ENCODE measurements at regions not wholly inside any gene's neighbourhood (a gene's known extent, or its start where the extent isn't known, plus 50 kb on each side); places are given as distances from the start of the nearest gene placed in this dataset.

GRCh38 chr3:170768334-170768801 is 101.6 kb downstream of the RPL22L1 start (continued):
- TF ChIP-seq GATA2 (CRISPR knock-in tag; IDR thresholded peaks at IDR 0.05) (no peak), TEAD4 (IDR thresholded peaks at IDR 0.05; ENCODE audit: low read length) (no peak; the same call in 1 of the 2 replicates), TEAD4 (CRISPR knock-in tag; IDR thresholded peaks at IDR 0.05; ENCODE audit: borderline replicate concordance) (no peak), ZNF589 (CRISPR knock-in tag; IDR thresholded peaks at IDR 0.05; ENCODE audit: low read depth) (no peak; the same call in 1 of the 2 replicates), ZNF133 (CRISPR knock-in tag; IDR thresholded peaks at IDR 0.05) (no peak), ZNF197 (CRISPR knock-in tag; IDR thresholded peaks at IDR 0.05; ENCODE audit: low read depth) (no peak), ZKSCAN1 (IDR thresholded peaks at IDR 0.05; ENCODE audit: low read depth, low read length) (no peak), IFI16 (CRISPR knock-in tag; IDR thresholded peaks at IDR 0.05) (no peak), ZNF644 (tag; IDR thresholded peaks at IDR 0.05; ENCODE audit: low read depth) (no peak), FIP1L1 (IDR thresholded peaks at IDR 0.05; ENCODE audit: low read depth, low read length, poor library complexity, severe bottlenecking) (no peak), ZNF175 (CRISPR knock-in tag; IDR thresholded peaks at IDR 0.05; ENCODE audit: low read depth) (no peak), ZBTB43 (CRISPR knock-in tag; IDR thresholded peaks at IDR 0.05) (no peak), ZNF507 (tag; conservative IDR thresholded peaks at IDR 0.05) (no peak), HOXB6 (CRISPR knock-in tag; IDR thresholded peaks at IDR 0.05; ENCODE audit: borderline replicate concordance) (no peak), ZNF212 (CRISPR knock-in tag; IDR thresholded peaks at IDR 0.05) (0 out of 2 replicates have a peak, but pooled peaks have one; percentile 48), BRF1 (IDR thresholded peaks at IDR 0.05; ENCODE audit: borderline replicate concordance, extremely low read depth, insufficient read length) (no peak), ZNF41 (CRISPR knock-in tag; conservative IDR thresholded peaks at IDR 0.05) (no peak), ZNF707 (CRISPR knock-in tag; conservative IDR thresholded peaks at IDR 0.05) (no peak), ZNF75A (CRISPR knock-in tag; IDR thresholded peaks at IDR 0.05) (0 out of 2 replicates have a peak, but pooled peaks have one; percentile 9), PTTG1 (tag; IDR thresholded peaks at IDR 0.05; ENCODE audit: low read depth) (no peak), SMC3 (conservative IDR thresholded peaks at IDR 0.05; ENCODE audit: insufficient read depth, low read depth, low read length) (no peak), ID3 (CRISPR knock-in tag; IDR thresholded peaks at IDR 0.05) (no peak), ID3 (tag; IDR thresholded peaks at IDR 0.05) (no peak), HDAC3 (IDR thresholded peaks at IDR 0.05; ENCODE audit: borderline replicate concordance, partially characterized antibody) (no peak), CTCFL (IDR thresholded peaks at IDR 0.05; ENCODE audit: borderline replicate concordance, insufficient read depth, low read depth, low read length, poor library complexity, severe bottlenecking) (no peak), ZNF143 (CRISPR knock-in tag; IDR thresholded peaks at IDR 0.05) (no peak)

Measured in K562 (cell line).